ENCODE measurements at regions not wholly inside any gene's neighbourhood (a gene's known extent, or its start where the extent isn't known, plus 50 kb on each side); places are given as distances from the start of the nearest gene placed in this dataset.

DNA sequence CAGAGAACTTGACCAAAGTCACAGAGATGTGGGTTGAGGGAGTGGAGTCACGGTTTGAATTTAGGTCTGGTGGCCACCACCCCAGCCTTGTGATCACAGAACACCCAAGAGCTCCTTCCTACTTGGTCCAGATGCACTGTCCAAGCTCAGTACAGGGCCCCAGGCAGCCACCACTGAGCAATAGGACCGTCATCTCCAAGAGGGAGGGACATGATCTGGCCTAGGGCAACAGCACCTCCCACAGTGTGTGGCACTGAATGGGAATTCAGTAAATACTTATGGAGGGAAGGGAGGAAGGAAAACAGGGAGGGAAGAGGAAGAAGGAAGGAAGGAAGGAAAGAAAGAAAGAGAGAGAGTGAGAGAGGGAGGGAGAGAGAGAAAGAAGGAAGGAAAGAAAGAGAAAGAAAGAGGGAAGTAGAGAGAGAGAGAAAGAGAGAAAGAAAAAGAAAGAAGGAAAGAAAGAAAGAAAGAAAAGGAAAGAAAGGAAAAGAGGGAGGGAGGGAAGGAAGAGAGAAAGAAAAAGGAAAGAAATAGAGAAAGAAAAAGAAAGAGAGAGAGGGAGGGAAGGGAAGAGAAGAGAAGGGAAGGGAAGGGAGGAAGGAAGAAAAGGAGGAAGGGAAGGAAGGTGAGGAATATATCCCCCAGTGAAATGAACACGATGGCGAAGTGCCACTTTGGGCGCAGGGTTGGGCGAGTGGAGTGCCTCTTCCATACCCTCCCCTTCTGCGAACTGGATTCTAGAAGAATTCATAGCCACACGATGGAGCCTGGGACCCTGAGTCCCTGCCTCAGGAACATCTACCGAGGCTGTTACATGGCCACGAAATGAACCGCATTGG lies 243.7 kb downstream of the TFAP2C start:
- peaks cover 1% of the 10 kb centered on the region; the same call in 1 of the 2 replicates for H3K9me3 ChIP-seq (ENCODE audit: control insufficient read depth, insufficient read depth, low read depth, low read length)
- H3K4me1 ChIP-seq (ENCODE audit: control insufficient read depth, insufficient read depth, low read length) = peaks cover 11% of the 10 kb centered on the region
- H3K9ac ChIP-seq (ENCODE audit: low read length) = no peak overlapping the region
- no peaks in the 10 kb centered on the region; the same call in 1 of the 2 replicates for H3K27me3 ChIP-seq (ENCODE audit: control insufficient read depth, insufficient read depth, low read length)
- H3K4me3 ChIP-seq (ENCODE audit: low read depth, low read length) = no peak overlapping the region
- H3K27ac ChIP-seq (ENCODE audit: low read depth, low read length) = no peak overlapping the region
- H3K36me3 ChIP-seq (ENCODE audit: control insufficient read depth, insufficient read depth, low read length) = no peaks in the 10 kb centered on the region

DNA sequence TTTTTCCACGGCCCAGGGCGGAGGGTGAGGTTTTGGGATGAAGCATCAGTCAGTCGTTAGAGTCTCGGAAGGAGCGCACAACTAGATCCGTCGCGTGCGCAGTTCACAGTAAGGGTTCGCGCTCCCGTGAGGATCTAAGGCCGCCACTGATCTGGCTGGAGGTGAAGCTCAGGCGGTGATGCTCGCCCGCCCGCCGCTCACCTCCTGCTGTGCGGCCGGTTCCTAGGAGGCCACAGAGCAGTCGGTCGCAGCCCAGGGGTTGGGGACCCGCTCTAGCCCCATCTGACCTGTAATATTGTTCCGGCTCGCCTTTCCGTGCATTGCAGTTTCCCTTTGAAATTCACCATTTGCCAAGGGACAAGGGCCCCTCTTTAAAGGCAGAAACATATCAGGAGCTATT lies 244.7 kb downstream of the TFAP2C start:
- H3K9ac ChIP-seq (ENCODE audit: low read length) = no peak overlapping the region
- H3K27me3 ChIP-seq (ENCODE audit: control insufficient read depth, insufficient read depth, low read length) = no peaks in the 10 kb centered on the region; the same call in 1 of the 2 replicates
- peaks cover 11% of the 10 kb centered on the region for H3K4me1 ChIP-seq (ENCODE audit: control insufficient read depth, insufficient read depth, low read length)
- H3K4me3 ChIP-seq (ENCODE audit: low read depth, low read length) = no peak overlapping the region
- H3K9me3 ChIP-seq (ENCODE audit: control insufficient read depth, insufficient read depth, low read depth, low read length) = peaks cover 4% of the 10 kb centered on the region; the same call in 1 of the 2 replicates
- no peaks in the 10 kb centered on the region for H3K36me3 ChIP-seq (ENCODE audit: control insufficient read depth, insufficient read depth, low read length)
- H3K27ac ChIP-seq (ENCODE audit: low read depth, low read length) = no peak overlapping the region

DNA sequence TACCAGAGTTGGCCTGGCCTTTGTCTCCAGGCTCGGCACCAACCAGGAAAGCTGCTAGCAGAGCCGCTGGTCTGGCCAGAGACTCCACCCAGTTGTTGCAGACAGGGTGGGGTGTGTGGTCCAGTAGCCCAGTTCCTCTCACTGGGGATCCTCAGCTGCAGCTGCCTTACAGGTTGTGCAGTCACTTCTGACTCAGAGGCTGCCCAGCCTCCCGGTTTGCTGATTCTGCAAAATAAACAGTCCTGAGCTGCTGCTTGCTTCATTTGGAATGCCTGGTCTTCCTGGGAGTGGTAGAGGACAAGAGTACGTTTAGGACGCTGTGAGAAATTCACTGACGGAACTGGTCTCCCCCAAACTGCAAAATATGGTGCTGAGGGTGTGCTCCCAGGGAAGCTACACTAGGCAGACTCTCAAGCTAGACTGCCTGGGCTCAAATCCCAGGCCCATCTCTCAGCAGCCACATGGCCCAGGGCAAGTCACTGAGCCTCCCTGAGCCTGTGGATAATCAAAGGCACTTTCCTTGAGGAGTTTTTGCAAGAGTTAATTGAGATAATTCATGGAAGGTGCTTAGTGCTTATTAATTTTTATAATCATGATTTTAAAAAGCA lies 246.1 kb downstream of the TFAP2C start:
- no peak overlapping the region for H3K9ac ChIP-seq (ENCODE audit: low read length)
- H3K4me1 ChIP-seq (ENCODE audit: control insufficient read depth, insufficient read depth, low read length) = peaks cover 11% of the 10 kb centered on the region
- H3K27me3 ChIP-seq (ENCODE audit: control insufficient read depth, insufficient read depth, low read length) = no peaks in the 10 kb centered on the region; the same call in 1 of the 2 replicates
- no peaks in the 10 kb centered on the region for H3K36me3 ChIP-seq (ENCODE audit: control insufficient read depth, insufficient read depth, low read length)
- H3K27ac ChIP-seq (ENCODE audit: low read depth, low read length) = no peak overlapping the region
- no peak overlapping the region for H3K4me3 ChIP-seq (ENCODE audit: low read depth, low read length)
- H3K9me3 ChIP-seq (ENCODE audit: control insufficient read depth, insufficient read depth, low read depth, low read length) = peaks cover 4% of the 10 kb centered on the region; the same call in 1 of the 2 replicates

DNA sequence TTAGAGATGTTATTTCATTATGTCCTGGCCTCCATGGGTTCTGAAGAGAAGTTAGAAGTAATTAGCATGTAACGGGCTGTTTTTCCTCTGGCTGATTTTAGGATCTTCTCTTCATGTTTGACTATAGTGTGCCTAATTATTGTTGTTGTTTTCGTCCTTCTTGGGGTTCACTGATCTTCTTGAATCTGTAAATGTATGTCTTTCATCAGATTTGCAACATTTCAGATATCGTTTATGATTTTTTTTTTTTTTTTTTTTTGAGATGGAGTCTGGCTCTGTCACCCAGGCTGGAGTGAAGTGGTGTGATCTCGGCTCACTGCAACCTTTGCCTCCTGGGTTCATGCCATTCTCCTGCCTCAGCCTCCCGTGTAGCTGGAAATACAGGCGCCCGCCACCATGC lies 246.7 kb downstream of the TFAP2C start:
- H3K27ac ChIP-seq (ENCODE audit: low read depth, low read length) = no peak overlapping the region
- H3K27me3 ChIP-seq (ENCODE audit: control insufficient read depth, insufficient read depth, low read length) = no peaks in the 10 kb centered on the region; the same call in 1 of the 2 replicates
- no peak overlapping the region for H3K4me3 ChIP-seq (ENCODE audit: low read depth, low read length)
- peaks cover 4% of the 10 kb centered on the region; the same call in 1 of the 2 replicates for H3K9me3 ChIP-seq (ENCODE audit: control insufficient read depth, insufficient read depth, low read depth, low read length)
- peaks cover 11% of the 10 kb centered on the region for H3K4me1 ChIP-seq (ENCODE audit: control insufficient read depth, insufficient read depth, low read length)
- no peaks in the 10 kb centered on the region for H3K36me3 ChIP-seq (ENCODE audit: control insufficient read depth, insufficient read depth, low read length)
- no peak overlapping the region for H3K9ac ChIP-seq (ENCODE audit: low read length)

DNA sequence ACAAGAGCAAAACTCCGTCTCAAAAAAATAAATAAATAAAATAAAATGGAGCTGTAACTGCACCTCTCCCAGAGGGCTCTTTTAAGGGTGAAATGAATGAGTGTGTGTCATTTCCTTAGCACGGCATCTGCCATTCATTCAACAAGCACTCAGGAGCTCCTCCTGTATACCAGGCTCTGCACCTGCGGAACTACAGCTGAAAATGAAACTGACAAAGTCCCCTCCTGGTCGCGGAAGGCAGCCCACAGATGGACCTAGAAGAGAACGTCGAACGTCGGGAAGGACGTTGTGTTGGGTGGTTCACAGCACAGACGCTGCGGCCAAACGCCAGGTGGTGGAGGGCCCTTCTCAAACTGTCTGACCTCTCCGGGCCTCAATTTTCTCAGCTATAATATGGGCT lies 256.4 kb downstream of the TFAP2C start:
- Histone ChIP-seq H3K4me3 (ENCODE audit: low read depth, low read length) (no peak overlapping the region), H3K9me3 (ENCODE audit: control insufficient read depth, insufficient read depth, low read depth, low read length) (no peaks in the 10 kb centered on the region), H3K36me3 (ENCODE audit: control insufficient read depth, insufficient read depth, low read length) (no peaks in the 10 kb centered on the region), H3K9ac (ENCODE audit: low read length) (no peak overlapping the region), H3K27me3 (ENCODE audit: control insufficient read depth, insufficient read depth, low read length) (no peaks in the 10 kb centered on the region), H3K4me1 (ENCODE audit: control insufficient read depth, insufficient read depth, low read length) (peaks cover 3% of the 10 kb centered on the region; the same call in 1 of the 2 replicates), H3K27ac (ENCODE audit: low read depth, low read length) (no peak overlapping the region)

DNA sequence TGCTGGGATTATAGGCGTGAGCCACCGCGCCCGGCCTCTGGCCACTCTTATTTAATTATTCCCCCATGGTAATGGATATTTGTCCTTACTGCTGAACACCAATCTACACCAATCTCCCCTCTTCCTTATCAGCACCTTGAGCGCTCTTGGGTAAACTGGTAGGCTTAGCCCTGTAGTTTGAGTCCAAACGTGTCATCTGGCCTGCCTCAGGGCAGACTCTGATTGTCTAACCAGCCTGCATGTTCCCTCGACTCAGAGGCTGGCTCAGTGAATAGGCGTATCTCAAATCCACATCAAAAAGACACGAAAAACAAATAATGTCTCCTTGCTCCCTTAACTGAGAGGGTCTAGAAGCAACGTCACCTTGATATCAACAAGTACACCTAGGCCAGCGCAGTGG lies 260.9 kb downstream of the TFAP2C start:
- H3K36me3 ChIP-seq (ENCODE audit: control insufficient read depth, insufficient read depth, low read length) = no peaks in the 10 kb centered on the region
- H3K4me1 ChIP-seq (ENCODE audit: control insufficient read depth, insufficient read depth, low read length) = peaks cover 15% of the 10 kb centered on the region
- no peak overlapping the region for H3K27ac ChIP-seq (ENCODE audit: low read depth, low read length)
- no peak overlapping the region for H3K4me3 ChIP-seq (ENCODE audit: low read depth, low read length)
- no peak overlapping the region for H3K9ac ChIP-seq (ENCODE audit: low read length)
- no peaks in the 10 kb centered on the region for H3K27me3 ChIP-seq (ENCODE audit: control insufficient read depth, insufficient read depth, low read length)
- H3K9me3 ChIP-seq (ENCODE audit: control insufficient read depth, insufficient read depth, low read depth, low read length) = no peaks in the 10 kb centered on the region

DNA sequence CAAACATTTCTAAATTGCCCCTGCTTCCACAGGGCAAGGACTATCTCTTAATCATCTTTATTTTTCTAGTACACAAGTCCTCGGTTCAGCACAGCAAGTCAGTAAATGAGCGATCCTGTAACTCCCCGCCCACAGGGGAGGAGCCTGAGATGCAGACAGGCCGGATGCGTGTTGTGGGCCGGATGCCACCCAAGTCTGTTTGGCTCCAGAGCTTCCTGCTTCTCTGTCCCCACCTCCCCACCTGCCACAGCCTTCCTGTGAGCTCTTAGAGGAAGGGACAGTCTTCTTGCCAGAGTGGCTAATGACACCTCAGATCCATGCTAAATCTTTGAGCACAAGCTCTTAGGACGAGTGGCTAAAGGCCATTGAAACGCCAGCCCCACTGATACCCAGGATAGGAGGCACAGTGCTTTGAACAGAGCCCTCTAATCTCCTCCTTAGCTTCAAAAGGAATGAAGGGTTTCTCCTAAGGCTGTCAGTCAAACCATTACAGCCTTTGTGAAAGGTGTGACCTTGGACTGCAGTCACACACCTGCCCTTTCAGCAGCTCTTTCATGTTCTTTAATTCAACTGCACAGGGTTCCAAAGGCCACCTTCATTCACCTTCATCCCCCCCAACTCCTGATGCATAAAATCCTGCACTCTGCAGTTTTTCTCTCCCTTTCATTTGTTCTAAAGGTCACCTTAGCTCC lies 264.3 kb downstream of the TFAP2C start:
- H3K9me3 ChIP-seq (ENCODE audit: control insufficient read depth, insufficient read depth, low read depth, low read length) = no peaks in the 10 kb centered on the region
- no peaks in the 10 kb centered on the region for H3K36me3 ChIP-seq (ENCODE audit: control insufficient read depth, insufficient read depth, low read length)
- no peak overlapping the region for H3K4me3 ChIP-seq (ENCODE audit: low read depth, low read length)
- H3K9ac ChIP-seq (ENCODE audit: low read length) = no peak overlapping the region
- H3K27ac ChIP-seq (ENCODE audit: low read depth, low read length) = no peak overlapping the region
- H3K27me3 ChIP-seq (ENCODE audit: control insufficient read depth, insufficient read depth, low read length) = no peaks in the 10 kb centered on the region
- peaks cover 32% of the 10 kb centered on the region for H3K4me1 ChIP-seq (ENCODE audit: control insufficient read depth, insufficient read depth, low read length)

DNA sequence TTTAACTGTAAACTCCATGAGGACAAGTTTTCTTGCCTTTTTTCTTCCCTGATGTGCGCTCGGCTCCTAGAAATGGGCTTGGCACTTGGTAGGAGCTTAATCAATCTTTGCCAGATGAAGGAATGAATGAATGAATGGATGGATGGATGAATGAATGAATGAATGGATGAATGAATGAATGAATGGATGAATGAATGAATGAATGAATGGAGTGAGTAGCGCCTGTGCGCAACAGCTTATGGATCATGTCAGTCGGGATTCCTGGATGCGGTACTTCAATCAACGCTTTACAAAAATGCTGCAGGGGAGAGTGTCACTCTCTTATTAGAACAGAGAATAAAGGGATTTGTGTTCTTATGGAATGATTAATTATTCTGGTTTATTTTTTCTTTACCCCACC lies 267.3 kb downstream of the TFAP2C start:
- no peak overlapping the region for H3K4me3 ChIP-seq (ENCODE audit: low read depth, low read length)
- H3K9ac ChIP-seq (ENCODE audit: low read length) = no peak overlapping the region
- H3K4me1 ChIP-seq (ENCODE audit: control insufficient read depth, insufficient read depth, low read length) = peaks cover 37% of the 10 kb centered on the region
- H3K9me3 ChIP-seq (ENCODE audit: control insufficient read depth, insufficient read depth, low read depth, low read length) = peaks cover 7% of the 10 kb centered on the region
- no peak overlapping the region for H3K27ac ChIP-seq (ENCODE audit: low read depth, low read length)
- no peaks in the 10 kb centered on the region for H3K36me3 ChIP-seq (ENCODE audit: control insufficient read depth, insufficient read depth, low read length)
- no peaks in the 10 kb centered on the region for H3K27me3 ChIP-seq (ENCODE audit: control insufficient read depth, insufficient read depth, low read length)

DNA sequence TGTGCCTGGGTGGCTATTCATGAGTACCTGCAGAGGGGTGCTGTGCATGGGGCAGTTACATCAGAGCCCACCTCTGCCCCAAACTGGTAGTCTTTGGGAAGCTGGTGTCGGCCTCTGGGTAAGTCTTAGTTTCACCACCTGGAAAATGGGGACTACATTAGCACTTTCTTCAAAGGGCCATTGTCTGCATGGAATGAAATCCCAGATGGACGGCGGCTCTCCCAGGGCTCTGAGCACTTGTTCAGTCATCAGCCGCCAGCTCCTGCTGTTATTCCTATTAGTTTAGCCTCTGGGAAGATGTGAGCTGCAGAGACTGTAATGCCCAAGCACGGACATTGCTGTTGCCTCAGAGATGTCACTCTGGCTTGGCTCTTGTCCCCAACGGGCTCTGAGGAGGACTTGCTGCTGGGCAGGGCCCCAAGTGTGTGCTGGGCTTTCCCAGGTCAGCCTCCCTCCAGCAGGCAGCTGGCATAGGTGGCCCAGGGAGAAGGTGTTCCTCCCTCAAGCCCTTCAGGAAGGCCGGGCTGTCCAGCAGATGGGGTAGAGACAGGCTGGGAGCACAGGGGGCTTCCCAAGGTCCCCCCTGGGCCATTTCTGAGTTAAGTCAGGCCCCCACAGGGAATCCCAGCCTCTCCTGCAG lies 268.3 kb downstream of the TFAP2C start:
- no peak overlapping the region for H3K9ac ChIP-seq (ENCODE audit: low read length)
- H3K4me3 ChIP-seq (ENCODE audit: low read depth, low read length) = no peak overlapping the region
- H3K4me1 ChIP-seq (ENCODE audit: control insufficient read depth, insufficient read depth, low read length) = peaks cover 33% of the 10 kb centered on the region
- H3K27ac ChIP-seq (ENCODE audit: low read depth, low read length) = peak overlapping the region; percentile 49; the same call in 1 of the 2 replicates
- no peaks in the 10 kb centered on the region for H3K27me3 ChIP-seq (ENCODE audit: control insufficient read depth, insufficient read depth, low read length)
- peaks cover 10% of the 10 kb centered on the region for H3K9me3 ChIP-seq (ENCODE audit: control insufficient read depth, insufficient read depth, low read depth, low read length)
- H3K36me3 ChIP-seq (ENCODE audit: control insufficient read depth, insufficient read depth, low read length) = no peaks in the 10 kb centered on the region

DNA sequence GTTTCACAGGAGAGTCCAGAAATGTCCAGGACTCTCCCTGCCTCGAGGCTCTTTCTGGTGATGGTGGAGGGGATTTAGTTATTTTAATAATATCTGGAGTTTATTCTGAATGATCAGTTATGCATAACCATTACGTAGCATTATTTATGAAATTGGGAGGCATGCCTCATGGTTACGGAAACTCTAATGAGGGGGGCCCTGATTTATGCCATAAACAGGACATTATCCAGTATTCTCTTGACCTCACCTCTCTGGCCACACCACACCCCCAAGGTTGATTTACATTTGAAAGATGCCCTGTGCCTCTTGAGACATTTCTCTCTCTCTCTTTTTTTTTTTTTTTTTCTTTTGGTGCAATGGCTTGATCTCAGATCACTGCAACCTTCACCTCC lies 268.8 kb downstream of the TFAP2C start:
- no peaks in the 10 kb centered on the region for H3K27me3 ChIP-seq (ENCODE audit: control insufficient read depth, insufficient read depth, low read length)
- no peaks in the 10 kb centered on the region for H3K36me3 ChIP-seq (ENCODE audit: control insufficient read depth, insufficient read depth, low read length)
- no peak overlapping the region for H3K4me3 ChIP-seq (ENCODE audit: low read depth, low read length)
- H3K9ac ChIP-seq (ENCODE audit: low read length) = no peak overlapping the region
- H3K4me1 ChIP-seq (ENCODE audit: control insufficient read depth, insufficient read depth, low read length) = peaks cover 32% of the 10 kb centered on the region
- peaks cover 10% of the 10 kb centered on the region for H3K9me3 ChIP-seq (ENCODE audit: control insufficient read depth, insufficient read depth, low read depth, low read length)
- peak overlapping the region; percentile 49; the same call in 1 of the 2 replicates for H3K27ac ChIP-seq (ENCODE audit: low read depth, low read length)

Data from HUES6 (cell line).